Liver (tissue), 7 donors: ENCODE measurements at regions not wholly inside any gene's neighbourhood (a gene's known extent, or its start where the extent isn't known, plus 50 kb on each side); places are given as distances from the start of the nearest gene placed in this dataset. TPM values are rescaled to one million over a fixed set of nuclear protein-coding genes. Genes with fewer than 3 reads are reported as not detected.

Experiments
- DNase-seq: peaks from one replicate; pipeline ENCODE4 v3.0.0-alpha.2; 2017; ENCODE audit warnings: low spot score
- H3K27ac ChIP-seq, 2 donors: one replicate each; pipeline ENCODE4 v1.7.0; 2013; ENCODE audit warnings: inconsistent platforms in 2 of 2, low read length in 2 of 2, control low read depth in 1 of 2, low read depth in 1 of 2, mild to moderate bottlenecking in 1 of 2
- H3K27me3 ChIP-seq, 4 donors: one replicate each; pipeline versions ENCODE4 v1.6.1 to v1.7.0; 2013; ENCODE audit warnings: low read length in 3 of 4, inconsistent platforms in 1 of 4, mild to moderate bottlenecking in 1 of 4, moderate library complexity in 1 of 4; ENCODE audit not compliant: control insufficient read depth in 4 of 4, insufficient read depth in 4 of 4
- H3K36me3 ChIP-seq, 4 donors: one replicate each; pipeline versions ENCODE4 v1.6.1 to v1.7.0; 2013; ENCODE audit warnings: low read length in 3 of 4, mild to moderate bottlenecking in 3 of 4, low read depth in 1 of 4, moderate library complexity in 1 of 4; ENCODE audit not compliant: control insufficient read depth in 4 of 4, insufficient read depth in 3 of 4
- H3K4me1 ChIP-seq, 4 donors: one replicate each; pipeline versions ENCODE4 v1.6.1 to v1.7.0; 2013; ENCODE audit warnings: low read length in 3 of 4, mild to moderate bottlenecking in 3 of 4, moderate library complexity in 1 of 4; ENCODE audit not compliant: control insufficient read depth in 4 of 4, insufficient read depth in 4 of 4
- H3K4me3 ChIP-seq, 3 donors: one replicate each; pipeline versions ENCODE4 v1.6.1 to v1.7.0; 2013; ENCODE audit warnings: low read length in 3 of 3, control low read depth in 1 of 3, low read depth in 1 of 3, mild to moderate bottlenecking in 1 of 3
- H3K9ac ChIP-seq, 2 donors: one replicate each; pipeline ENCODE4 v1.7.0; 2013; ENCODE audit warnings: low read length in 2 of 2, mild to moderate bottlenecking in 2 of 2, moderate library complexity in 2 of 2, control low read depth in 1 of 2, low read depth in 1 of 2
- H3K9me3 ChIP-seq, 4 donors: one replicate each; pipeline versions ENCODE4 v1.6.1 to v1.7.0; 2013; ENCODE audit warnings: low read length in 3 of 4; ENCODE audit not compliant: control insufficient read depth in 4 of 4
- EGR1 ChIP-seq, 2 donors: IDR thresholded peaks; 2 replicates each; pipeline ENCODE4 v1.6.1; 2016 to 2018; ENCODE audit warnings: antibody characterized with exemption in 2 of 2, low read depth in 2 of 2
- FOXA1 ChIP-seq: IDR thresholded peaks from 2 replicates; pipeline ENCODE4 v1.6.1; 2016; ENCODE audit warnings: antibody characterized with exemption
- FOXA2 ChIP-seq: IDR thresholded peaks from 2 replicates; pipeline ENCODE4 v1.6.1; 2016; ENCODE audit warnings: antibody characterized with exemption
- GABPA ChIP-seq, 2 donors: IDR thresholded peaks in 1 of 2; conservative IDR thresholded peaks in 1 of 2; 2 replicates each; pipeline ENCODE4 v1.6.1; 2016; ENCODE audit warnings: antibody characterized with exemption in 2 of 2, mild to moderate bottlenecking in 1 of 2, moderate library complexity in 1 of 2
- HNF4A ChIP-seq, 2 donors: conservative IDR thresholded peaks; 2 replicates each; pipeline ENCODE4 v1.6.1; 2016; ENCODE audit warnings: antibody characterized with exemption in 2 of 2, mild to moderate bottlenecking in 2 of 2
- HNF4G ChIP-seq: IDR thresholded peaks from 2 replicates; pipeline ENCODE4 v1.6.1; 2016; ENCODE audit warnings: antibody characterized with exemption
- NR2F2 ChIP-seq: IDR thresholded peaks from 2 replicates; pipeline ENCODE4 v1.6.1; 2016; ENCODE audit warnings: antibody characterized with exemption
- RAD21 ChIP-seq, 2 donors: IDR thresholded peaks; 2 replicates each; pipeline ENCODE4 v1.6.1; 2016; ENCODE audit warnings: antibody characterized with exemption in 2 of 2, mild to moderate bottlenecking in 2 of 2
- REST ChIP-seq: IDR thresholded peaks from 2 replicates; pipeline ENCODE4 v1.6.1; 2016; ENCODE audit warnings: antibody characterized with exemption, mild to moderate bottlenecking
- RXRA ChIP-seq, 2 donors: IDR thresholded peaks; 2 replicates each; pipeline ENCODE4 v1.6.1; 2017 to 2018; ENCODE audit warnings: antibody characterized with exemption in 2 of 2, mild to moderate bottlenecking in 1 of 2
- TAF1 ChIP-seq: conservative IDR thresholded peaks from 2 replicates; pipeline ENCODE4 v1.6.1; 2016; ENCODE audit warnings: antibody characterized with exemption, mild to moderate bottlenecking
- YY1 ChIP-seq: IDR thresholded peaks from 2 replicates; pipeline ENCODE4 v1.6.1; 2016; ENCODE audit warnings: antibody characterized with exemption, mild to moderate bottlenecking
- small RNA-seq: library from RNA; depleted of rRNA; stranded (forward); fragments of <200 nt; gene quantifications from one replicate; pipeline ENCODE3, GENCODE V24; 2014
- TF ChIP-seq, protein P1 (sequence below): IDR thresholded peaks from 2 replicates; pipeline ENCODE4 v1.6.1; 2016; ENCODE audit warnings: antibody characterized with exemption
- donor health status: healthy.
- donor health status: healthy.
- donor health status: healthy.

DNA sequence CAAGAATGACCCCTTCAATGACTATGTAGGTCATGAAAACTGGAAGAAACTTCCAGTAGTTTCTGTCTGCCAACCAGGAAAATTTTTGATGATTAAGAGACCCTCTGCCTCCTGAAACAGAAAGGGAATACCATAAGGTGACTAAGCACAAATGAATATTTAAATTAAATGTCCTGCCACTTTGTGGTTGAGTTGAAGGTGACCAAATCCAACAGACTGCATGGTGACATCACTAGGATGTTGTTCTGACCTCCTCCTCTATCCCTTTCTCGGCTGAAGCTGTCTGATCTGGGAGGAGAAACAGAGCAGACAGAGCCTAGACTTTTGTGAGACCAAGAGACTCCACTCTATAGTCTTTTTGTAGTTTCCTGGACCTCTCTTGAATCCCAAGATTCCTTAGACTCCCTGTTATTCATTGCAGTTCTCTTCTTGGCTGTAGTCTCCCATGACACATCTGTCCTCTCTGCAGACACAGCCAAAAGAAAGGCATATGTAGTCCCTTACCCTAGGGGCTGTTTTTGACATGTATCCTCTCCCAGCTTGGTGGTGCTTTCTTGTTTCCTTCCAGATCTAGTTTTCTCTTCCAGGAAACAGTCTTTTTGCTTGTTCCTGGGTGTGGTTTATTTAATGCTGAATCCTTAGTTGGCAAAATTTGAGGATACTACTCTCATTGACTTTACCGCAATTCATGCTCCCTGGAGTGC, 55.2 kb upstream of the UBE3A start (continued):
- TF ChIP-seq REST (no peak), HNF4G (no peak), EGR1 (IDR thresholded peaks at IDR 0.05; ENCODE audit: low read depth in 2 of 2) (no peak), RXRA (IDR thresholded peaks at IDR 0.05) (no peak), NR2F2 (no peak)

GRCh38 chr15:25492315-25492714, 53.5 kb upstream of the UBE3A start:
- H3K27me3 ChIP-seq: no peaks in the 10 kb centered on the region
- H3K36me3 ChIP-seq: no peaks in the 10 kb centered on the region
- H3K4me1 ChIP-seq: no peaks in the 10 kb centered on the region
- TF ChIP-seq FOXA2 (no peak), RXRA (IDR thresholded peaks at IDR 0.05) (no peak), REST (no peak), RAD21 (IDR thresholded peaks at IDR 0.05) (no peak), HNF4G (no peak), GABPA (IDR thresholded peaks at IDR 0.05 in 1 of 2, conservative IDR thresholded peaks at IDR 0.05 in 1 of 2) (no peak), YY1 (no peak), EGR1 (IDR thresholded peaks at IDR 0.05; ENCODE audit: low read depth in 2 of 2) (no peak), TAF1 (no peak), HNF4A (conservative IDR thresholded peaks at IDR 0.05) (no peak), FOXA1 (no peak)
- TF ChIP-seq, protein P1, sequence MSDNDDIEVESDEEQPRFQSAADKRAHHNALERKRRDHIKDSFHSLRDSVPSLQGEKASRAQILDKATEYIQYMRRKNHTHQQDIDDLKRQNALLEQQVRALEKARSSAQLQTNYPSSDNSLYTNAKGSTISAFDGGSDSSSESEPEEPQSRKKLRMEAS: no peak
- no peak for DNase-seq
- H3K4me3 ChIP-seq: no peak overlapping the region
- H3K9ac ChIP-seq: no peak overlapping the region
- H3K9me3 ChIP-seq: peaks cover 0 to 9% (median 1%) of the 10 kb centered on the region in 4 donors
- H3K27ac ChIP-seq: no peak overlapping the region

Small RNA genes lying in the stretch of these regions (small RNA-seq; reads per million reads assigned to genes)
- not detected for gene AC023449.1
